ENCODE measurements at regions not wholly inside any gene's neighbourhood (a gene's known extent, or its start where the extent isn't known, plus 50 kb on each side); places are given as distances from the start of the nearest gene placed in this dataset.
"Not testable (repeated sequence)": the region's sequence is repeated elsewhere in the genome, so short reads cannot be mapped to it uniquely, and the experiment has no call there.

GRCh38 chr4:138347561-138347960, 105.4 kb upstream of the SLC7A11 start:
- DNase-seq, result no peak

GRCh38 chr4:138344851-138345250, 102.7 kb upstream of the SLC7A11 start:
- DNase-seq, result no peak

GRCh38 chr4:138344054-138344453, 101.9 kb upstream of the SLC7A11 start:
- no peak for DNase-seq

GRCh38 chr4:138341739-138342415, 99.7 kb upstream of the SLC7A11 start:
- peak in 1 of 5 experiments; percentile 64 for DNase-seq

- no peak for DNase-seq
Observed at GRCh38 chr4:138338840-138339239, 96.7 kb upstream of the SLC7A11 start.

GRCh38 chr4:138338222-138338621, 96.1 kb upstream of the SLC7A11 start:
- not testable (repeated sequence) for DNase-seq

- DNase-seq, result no peak
Observed at GRCh38 chr4:138334346-138335016, 92.3 kb upstream of the SLC7A11 start.

- not testable (repeated sequence) for DNase-seq
Observed at GRCh38 chr4:138332415-138332814, 90.3 kb upstream of the SLC7A11 start.

- DNase-seq, result no peak
Observed at GRCh38 chr4:138330531-138330930, 88.4 kb upstream of the SLC7A11 start.

- DNase-seq, result no peak
Observed at GRCh38 chr4:138329506-138330070, 87.4 kb upstream of the SLC7A11 start.

GRCh38 chr4:138327338-138327737, 85.2 kb upstream of the SLC7A11 start:
- no peak for DNase-seq

GRCh38 chr4:138320831-138321230, 78.7 kb upstream of the SLC7A11 start:
- no peak for DNase-seq

GRCh38 chr4:138320030-138320429, 77.9 kb upstream of the SLC7A11 start:
- DNase-seq, result no peak

GRCh38 chr4:138317175-138317748, 75.1 kb upstream of the SLC7A11 start:
- DNase-seq, result no peak

GRCh38 chr4:138312536-138312911, 70.4 kb upstream of the SLC7A11 start:
- no peak for DNase-seq

GRCh38 chr4:138311771-138312535, 69.8 kb upstream of the SLC7A11 start:
- no peak for DNase-seq

- no peak for DNase-seq
Observed at GRCh38 chr4:138310991-138311390, 68.8 kb upstream of the SLC7A11 start.

GRCh38 chr4:138310498-138310897, 68.3 kb upstream of the SLC7A11 start:
- DNase-seq, result no peak

GRCh38 chr4:138308356-138308755, 66.2 kb upstream of the SLC7A11 start:
- no peak for DNase-seq

GRCh38 chr4:138307319-138307718, 65.2 kb upstream of the SLC7A11 start:
- DNase-seq, result no peak

- no peak for DNase-seq
Observed at GRCh38 chr4:138305050-138305449, 62.9 kb upstream of the SLC7A11 start.

- DNase-seq, result no peak
Observed at GRCh38 chr4:138301536-138301935, 59.4 kb upstream of the SLC7A11 start.

- no peak for DNase-seq
Observed at GRCh38 chr4:138300616-138301015, 58.5 kb upstream of the SLC7A11 start.

Measured in T-helper 2 cell (primary cell).